NCI-H1092 treated with DMSO at 0.1 percent for 48 hours (cell line): ENCODE measurements at regions not wholly inside any gene's neighbourhood (a gene's known extent, or its start where the extent isn't known, plus 50 kb on each side); places are given as distances from the start of the nearest gene placed in this dataset.
"Not testable (repeated sequence)": the region's sequence is repeated elsewhere in the genome, so short reads cannot be mapped to it uniquely, and the experiment has no call there.

Experiments
- DNase-seq: peaks from one replicate; lab custom pipeline; 2025; lab: John Stamatoyannopoulos, UW

DNA sequence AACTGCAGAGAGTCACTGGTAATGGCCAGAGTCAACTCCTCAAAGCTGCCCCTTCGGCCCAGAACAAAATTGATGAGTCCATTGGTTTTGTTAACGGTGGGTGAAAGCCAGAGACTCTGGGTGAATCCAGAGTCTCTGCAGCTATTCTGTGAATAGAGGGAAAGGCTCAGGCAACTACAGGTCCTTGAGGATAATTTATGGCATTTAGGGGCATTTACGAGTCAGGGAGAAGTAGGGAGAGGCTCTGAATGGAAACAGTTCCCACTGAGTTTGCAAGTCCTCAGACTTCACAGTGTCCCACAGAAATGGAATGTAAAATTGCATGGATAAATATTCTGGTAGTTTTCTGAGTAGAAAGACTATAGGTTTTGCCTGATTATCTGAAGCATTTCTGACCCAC is 257.8 kb downstream of the SEC61B start:
- DNase-seq: no peak

DNA sequence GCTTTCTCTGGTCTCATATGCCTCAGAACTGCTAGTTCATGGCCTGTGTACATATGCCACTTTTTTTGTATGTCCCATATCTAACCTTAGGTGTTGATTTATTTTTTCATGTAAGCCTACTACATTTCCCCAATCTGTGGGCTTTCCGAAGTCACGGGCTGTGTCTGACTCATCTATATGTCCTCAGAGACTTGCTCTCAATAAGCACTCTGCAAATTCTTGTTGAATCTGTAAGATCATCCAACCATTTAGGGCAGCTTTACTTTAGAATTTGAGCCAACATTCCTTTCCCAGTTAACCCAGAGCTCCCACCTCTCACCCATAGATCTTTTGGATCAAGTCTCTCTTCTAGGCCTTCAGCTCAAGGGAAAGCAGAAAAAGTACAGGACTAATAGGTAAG is 263.4 kb downstream of the SEC61B start:
- DNase-seq: no peak

DNA sequence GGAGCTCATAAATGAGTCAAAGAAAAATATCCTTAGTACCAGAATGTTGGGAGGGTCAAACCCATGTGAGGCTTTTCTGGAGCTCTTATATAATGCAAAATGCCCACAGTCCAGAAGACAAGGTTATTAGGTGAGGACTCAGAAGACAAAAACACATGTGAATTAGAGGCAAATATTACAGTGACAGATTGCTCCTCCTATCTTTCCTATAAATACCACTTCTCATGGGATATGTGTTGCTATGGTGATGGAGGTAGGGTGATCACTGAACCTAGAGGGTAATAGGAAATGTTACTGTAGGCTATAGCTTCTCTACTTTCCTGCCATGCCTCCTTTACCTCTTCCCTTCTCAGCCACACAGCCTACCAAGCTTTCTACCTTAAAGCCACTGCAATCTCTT is 264.6 kb downstream of the SEC61B start:
- no peak for DNase-seq

DNA sequence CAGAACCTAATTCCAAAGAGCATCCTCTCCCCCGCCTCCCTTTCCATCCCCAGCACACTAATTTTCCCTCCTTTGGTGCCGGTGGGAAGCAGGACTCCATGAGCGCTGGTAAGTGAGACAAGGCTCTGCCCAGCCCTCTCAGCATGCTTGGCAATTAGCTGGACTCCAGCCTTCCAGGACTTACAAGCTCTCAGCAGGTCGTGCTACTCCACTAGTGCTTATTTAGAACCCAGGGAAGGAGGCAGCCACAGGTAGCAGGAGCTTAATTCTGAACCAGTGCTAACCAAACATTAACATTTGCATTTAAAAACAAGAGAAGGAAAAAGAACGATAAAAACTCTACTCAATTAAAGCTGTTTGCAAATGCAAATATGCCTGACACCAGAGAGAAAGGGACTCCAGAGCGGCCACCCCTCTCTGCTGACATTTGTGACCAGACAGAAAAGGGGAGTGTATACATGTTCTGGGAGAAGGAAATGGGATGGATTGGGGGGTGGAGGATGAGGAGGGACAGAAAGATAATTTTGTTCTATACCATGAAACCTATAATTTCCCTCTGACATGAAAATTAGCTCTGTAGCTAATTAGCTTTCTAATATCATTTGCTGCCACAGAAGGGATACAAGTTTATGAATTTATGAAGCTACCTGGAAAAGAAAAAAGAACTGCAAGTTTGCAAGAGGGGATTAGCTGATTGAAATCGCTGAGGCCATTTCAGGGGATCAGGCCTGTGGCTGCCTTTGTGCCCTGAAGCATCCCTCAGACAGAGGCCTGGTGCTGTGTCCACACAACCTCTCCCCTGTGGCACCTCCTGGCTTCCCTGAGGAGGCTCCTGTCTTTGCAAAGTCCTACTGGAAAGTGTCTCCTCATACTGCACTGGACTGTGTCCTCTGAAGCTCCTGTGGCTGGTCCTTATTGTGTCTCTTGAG is 266.3 kb downstream of the SEC61B start:
- DNase-seq: no peak

DNA sequence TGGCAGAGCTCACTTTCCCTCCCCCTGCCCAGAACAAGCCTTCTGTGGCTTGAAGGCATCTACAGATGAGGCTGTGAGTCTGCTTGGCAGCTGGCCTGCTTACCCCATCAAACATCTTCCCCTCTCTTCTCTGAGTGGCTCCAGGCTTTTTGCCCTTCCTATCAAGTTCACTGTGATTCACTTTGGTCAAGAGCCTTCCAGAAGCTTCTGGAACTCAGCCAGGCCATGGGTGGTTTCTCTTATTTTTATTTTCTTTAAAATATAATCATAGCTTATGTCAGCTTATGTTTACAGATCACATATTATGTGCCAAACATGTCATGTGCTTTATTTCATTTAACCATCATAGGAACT is 267.0 kb downstream of the SEC61B start:
- DNase-seq: no peak

DNA sequence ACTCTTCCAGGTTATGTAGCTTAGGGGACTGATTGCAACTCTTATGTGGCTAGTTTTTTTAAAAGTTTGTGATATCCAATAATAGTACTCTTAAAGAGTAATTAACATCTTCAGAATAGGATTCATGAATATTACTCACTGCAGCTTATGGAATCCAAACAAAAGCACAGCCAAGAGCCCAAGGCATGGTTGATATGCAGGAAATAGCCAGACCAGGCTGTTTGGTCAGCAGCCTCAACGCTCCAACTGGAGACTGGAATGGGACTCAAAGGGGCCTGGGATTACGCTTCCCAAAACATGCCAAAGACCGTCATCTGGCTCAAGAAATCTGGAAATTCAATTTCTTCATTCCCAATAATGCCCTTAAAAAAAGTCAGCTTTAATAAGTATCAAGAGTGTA is 268.6 kb downstream of the SEC61B start:
- no peak for DNase-seq

DNA sequence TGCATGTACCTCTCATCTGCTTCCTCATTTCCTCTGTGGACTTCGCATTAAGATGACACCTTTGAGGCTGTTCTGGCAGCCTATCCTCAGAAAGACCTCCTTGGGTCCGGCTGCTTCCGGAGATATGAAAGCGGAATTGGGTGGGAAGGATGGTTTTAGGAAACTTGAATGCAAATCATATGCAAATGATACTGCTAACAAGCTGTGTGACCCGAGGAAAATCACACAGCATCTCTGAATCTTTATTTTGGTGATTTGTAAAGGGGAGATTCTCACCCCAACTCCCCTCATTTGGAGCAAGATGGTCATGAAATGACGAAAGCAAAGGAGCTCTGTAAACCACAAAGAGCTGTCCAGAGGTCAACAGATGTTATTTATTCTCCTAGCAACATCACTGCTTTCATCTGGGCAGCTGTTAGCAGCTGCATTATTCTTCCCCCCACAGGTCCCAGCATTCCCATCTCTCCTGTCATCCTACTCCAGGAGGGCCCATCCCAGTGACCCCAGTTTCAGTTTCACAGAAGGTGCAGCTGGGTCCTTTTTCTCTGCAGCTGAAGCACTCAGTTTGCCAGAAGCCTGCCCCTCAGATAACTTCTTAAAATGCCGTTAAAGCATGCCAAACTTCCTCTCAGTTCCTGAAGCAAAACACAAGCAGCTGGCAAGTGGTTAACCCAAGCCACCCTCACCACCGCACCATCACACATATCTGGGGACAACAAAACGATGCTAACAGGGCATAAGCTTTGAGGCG is 269.5 kb downstream of the SEC61B start:
- DNase-seq: no peak

DNA sequence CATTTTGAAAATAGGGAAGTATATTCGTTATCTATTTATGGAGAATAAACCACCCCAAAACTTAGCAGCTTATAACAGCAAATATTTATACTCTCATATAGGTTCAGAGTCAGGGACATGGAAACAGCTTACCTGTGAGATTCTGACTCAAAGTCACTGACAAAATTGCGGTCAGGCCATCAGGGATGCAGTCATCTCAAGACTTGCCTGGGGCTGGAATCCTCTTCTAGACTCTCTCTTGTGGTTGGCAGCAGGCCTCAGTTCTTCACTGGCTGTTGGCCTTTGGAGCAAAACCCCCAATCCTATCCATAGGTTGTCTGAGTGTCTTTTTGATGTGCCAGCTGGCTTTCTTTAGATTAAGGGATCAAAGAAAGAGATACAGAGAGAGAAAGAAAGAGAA is 275.6 kb downstream of the SEC61B start:
- DNase-seq: no peak

DNA sequence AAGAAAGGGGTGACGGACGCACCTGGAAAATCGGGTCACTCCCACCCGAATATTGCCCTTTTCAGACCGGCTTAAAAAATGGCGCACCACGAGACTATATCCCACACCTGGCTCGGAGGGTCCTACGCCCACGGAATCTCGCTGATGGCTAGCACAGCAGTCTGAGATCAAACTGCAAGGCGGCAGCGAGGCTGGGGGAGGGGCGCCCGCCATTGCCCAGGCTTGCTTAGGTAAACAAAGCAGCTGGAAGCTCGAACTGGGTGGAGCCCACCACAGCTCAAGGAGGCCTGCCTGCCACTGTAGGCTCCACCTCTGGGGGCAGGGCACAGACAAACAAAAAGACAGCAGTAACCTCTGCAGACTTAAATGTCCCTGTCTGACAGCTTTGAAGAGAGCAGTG is 276.9 kb downstream of the SEC61B start:
- DNase-seq: not testable (repeated sequence)

DNA sequence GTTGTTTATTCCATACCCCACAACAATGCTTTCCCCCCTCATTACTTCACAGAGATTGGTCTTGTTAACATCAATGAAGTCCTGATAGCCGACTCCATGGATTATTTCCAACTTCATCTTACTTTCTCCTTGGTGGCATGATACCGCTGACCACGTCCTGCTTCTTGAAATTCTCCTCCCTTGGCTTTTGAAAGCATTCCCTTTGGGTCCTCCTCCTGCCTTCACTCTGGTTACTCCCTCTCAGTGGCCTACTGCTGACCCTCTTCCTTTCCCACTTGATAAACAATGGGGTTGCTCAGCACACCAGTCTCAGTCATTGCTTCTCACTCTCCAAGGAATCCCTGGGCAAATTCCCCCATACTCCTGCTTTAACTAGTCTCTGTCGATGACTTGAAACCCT is 283.9 kb downstream of the SEC61B start:
- no peak for DNase-seq

DNA sequence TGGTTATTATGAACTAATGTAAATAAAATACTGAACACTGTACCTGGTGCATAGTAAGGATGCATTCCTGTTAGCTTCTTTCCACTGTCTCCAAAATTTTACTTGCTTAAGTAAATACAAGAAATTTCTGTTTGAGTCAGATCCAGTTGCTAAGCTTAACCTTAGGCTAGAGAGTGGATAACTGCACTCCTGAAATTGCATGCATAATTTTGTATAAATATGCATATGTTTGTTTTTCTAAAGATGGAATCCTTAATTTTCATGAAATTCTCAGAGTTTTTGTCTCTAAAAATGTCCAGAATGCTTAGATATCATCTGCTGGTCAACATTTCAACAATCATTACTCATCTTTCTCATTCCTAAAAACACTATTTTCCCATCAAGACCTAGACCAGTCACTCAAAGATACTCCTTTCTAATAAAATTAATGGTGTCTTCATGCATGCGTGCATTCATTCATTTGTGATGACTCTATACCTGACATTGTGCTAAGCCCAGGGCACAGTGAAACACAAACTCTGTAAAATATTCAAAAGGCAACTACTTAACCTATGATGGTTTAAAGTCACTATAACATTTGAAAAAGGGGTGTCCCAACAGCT is 284.8 kb downstream of the SEC61B start:
- no peak for DNase-seq

DNA sequence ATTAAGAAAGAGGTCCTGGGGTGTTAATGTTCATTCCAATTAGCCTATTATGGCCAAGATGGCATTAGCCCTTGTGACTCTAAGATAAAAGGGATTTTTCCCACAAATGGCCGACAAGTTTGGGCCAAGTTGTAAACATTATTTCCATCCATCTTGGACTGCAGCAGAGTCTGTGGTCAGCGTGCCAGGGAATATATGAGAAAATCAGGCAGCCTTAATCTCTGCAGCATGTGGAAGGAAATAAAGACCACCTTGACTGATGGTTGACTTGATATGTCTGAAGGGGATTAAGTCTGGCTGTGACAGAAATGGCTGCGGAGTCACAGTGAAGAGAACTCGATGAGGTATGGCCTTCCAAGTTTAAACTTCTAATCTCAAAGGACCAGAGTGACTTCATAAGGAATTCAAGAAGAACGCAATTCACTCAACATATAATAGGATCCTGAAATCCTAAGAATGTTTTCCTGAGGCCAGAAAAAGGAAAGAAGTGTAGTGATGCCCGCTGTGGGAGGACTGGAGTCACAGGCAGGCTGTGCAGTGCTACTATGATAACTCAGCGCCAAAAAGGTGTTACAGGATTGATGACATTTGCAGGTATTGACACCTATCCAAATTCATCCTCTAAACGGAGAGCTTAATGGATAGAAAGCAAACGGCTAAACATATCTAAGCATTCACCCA is 287.1 kb downstream of the SEC61B start:
- no peak for DNase-seq

DNA sequence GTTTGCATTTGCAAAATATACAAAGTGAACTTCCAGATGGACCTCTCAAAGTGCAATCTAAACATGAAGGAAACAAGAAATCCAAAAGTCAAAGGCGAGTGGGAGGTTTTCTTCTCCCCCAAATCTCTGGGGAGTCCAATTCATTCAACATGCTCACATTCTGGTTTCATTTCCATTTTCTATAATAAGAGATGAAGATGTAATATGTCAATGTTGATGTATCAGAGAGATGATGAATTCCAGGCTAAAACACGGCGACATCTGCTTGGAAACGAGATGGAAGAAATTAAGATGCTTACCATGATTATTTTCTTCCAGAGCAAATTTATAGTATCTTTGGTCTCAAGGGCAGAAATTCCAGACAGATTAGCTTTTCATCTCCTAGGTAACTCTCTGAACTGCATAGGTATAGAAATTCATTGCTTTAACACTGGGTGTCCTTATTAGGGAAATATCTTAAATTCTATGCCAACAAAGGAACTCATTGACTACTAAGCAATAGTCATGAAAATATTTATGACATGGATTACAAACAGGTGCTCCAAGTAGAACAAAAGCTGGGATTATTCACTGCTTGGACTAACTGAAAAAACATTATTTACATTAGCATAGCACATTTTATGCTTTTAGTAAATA is 287.9 kb downstream of the SEC61B start:
- DNase-seq: no peak

DNA sequence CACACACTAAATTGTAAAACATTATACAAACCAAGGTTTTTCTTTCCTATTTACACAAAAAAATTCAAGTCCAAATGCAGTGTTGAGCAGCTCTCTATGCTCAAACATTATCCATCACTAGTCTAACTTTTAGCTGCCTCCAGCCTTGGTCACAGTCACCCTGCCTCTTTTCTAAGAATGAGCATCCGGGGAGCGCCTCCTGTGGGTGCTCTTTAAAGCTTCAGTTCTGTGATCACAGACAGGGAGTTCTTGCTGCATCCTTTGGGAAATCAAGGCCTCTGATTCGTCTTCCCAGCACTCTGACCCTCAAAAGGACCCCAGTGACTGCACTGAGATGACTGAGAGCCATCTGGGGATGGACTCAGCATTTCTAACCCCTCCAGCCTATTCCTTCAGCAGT is 289.6 kb downstream of the SEC61B start:
- no peak for DNase-seq

DNA sequence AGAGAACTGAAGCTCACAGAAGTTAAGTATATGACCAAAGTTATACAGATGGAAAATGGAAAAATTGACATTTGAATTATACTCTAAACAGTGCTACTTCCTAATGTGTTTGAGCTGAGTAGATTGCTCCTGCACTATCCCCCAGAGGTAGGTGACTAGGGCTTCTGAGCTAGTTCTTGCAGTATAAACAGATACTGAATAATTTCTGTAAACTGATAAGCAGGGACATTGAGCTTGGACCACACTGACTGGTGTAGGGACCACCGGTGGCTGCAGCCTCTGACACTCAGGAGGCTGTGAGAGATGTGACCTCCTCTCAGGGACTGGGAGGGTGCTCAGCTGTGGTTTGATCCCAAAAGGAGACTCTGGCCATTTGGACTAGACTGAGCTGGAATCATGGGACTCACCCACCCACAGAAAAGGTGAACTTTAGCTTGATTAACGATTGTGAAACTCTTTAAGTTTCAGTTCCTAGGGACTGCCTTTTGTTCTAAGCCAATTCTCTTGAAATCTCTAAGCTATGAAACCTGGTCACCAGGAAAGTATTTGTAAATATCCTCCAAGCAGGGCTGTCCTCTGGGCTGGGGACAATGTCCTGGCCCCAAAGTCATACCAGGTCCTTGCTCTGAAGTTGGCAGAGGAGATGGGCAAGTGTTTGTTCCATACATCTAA is 291.5 kb downstream of the SEC61B start:
- no peak for DNase-seq

DNA sequence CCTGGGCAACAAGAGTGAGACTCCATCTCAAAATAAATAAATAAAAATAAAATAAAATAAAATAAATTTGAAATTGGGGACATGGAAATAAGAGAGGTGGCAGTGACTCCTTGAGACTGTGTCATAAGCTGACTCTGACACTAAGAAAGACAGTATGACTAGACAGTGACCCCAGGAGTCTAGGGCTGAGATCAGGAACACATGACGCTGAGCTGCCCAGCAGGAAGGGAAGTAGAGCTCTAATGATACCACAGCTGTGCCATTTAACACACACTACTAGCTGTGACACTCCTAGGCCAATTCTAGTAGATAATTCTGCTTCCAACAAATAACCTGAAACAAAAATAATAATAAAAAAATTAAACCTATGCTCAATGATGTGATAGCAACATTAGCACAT is 293.0 kb downstream of the SEC61B start:
- no peak for DNase-seq

DNA sequence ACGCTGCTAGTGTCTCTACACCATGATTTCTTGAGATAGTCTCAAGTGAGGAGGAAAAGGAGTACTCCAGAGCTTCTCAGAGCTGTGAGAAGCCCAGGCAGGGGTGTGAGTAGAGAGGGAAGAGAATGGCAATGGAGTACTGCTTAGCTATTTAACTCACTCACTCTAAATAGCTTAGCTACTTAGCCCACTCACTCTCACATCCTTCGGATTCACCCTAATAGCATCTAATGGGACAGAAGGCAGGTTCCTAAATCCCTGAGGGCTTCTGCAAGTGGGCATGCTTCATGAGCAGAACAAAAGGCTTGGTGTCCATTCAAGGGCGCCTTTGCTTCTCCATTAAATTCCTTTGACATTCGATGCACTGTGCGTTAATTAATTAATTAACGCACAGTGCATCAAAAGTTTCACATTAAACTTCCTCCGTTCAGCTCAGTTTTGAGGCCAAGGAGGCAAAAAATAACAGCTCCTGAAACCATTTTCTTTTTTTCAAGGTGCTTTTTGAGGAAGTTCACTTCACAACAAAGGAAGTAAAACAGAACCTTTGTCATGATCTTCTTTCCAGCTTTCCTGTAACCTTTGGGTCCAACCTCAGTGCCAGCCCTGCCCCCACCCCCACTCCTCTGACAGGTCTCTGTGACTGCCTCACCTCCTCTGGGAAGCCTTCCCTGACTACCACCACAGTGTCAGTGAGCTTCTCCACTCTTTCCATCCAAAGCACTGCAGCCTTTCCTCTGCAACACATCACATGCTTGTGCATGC is 294.0 kb downstream of the SEC61B start:
- DNase-seq: no peak

DNA sequence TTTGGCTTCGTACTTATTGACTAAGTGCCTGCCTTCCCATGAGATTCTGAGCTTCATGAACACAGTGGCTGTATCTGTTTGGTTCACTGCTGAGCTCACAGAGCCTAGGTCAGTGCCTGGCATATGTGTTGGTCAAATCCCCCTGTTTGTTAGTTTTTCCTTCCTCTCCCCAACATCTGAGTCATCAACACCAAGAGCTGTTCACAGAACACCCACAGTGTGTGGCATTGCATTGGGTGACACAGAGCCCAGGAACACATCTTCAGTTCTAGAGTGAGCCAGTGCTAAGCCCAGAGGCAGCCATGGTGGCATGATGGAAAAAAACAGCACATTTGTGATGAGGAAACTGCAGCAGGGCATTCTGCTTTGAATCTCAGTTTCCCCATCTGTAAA is 294.6 kb downstream of the SEC61B start:
- DNase-seq: no peak

DNA sequence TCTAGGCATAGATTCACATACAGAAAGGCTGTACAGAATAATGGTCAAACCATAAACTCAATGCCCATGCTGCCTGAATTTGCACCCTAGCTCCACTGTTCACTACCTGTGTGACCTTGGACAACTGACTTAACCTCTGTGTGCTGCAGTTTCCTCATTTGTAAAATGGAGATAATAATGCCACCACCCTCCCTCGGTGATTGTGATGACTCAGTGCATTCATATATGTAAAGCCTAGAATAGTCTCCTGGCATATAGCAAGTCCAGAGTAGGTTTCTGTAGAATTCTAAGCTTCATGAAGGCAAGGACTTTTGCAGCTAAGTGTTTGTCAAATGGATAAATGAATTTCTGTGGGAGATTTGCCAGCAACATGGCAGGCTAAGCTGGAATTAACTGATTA is 297.8 kb upstream of the NR4A3 start:
- no peak for DNase-seq

DNA sequence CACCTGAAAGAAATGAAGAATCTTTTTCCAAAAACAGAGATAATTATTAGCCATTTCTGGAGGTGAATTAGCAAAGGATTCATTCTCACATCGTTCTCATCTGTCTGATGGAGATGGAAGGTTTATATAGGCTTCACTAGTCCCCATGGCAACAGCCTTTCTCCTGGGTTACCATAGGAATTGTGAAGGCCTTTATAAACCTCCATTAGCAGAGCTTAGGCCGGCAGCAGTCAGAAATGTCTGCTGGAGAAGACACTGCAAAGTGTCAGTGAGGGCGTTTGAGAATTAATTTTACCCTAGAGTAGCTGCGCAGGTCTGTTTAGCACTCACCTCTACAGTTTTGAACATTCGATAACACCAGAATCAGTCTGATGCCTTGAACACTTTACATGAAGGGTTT is 290.4 kb upstream of the NR4A3 start:
- DNase-seq: no peak

DNA sequence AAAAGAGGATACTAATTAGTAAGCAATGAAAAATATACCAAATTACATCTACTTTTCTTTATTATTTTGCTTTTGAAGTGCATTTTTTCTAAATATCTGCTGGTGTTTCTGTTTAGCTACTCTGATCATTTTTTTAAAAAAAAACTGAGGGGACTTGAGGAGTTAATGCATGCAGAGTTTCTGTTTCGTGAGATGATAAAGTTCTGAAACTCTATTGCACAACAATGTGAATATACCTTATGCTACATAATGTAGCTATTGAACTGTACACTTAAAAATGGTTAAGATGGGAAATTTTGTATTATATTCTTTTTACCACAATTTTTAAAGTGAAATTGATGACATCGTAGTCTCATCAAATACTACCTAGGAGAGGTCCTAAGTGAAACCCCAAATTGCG is 288.3 kb upstream of the NR4A3 start:
- DNase-seq: no peak
